Suprapubic skin (tissue), 4 donors: ENCODE measurements at regions not wholly inside any gene's neighbourhood (a gene's known extent, or its start where the extent isn't known, plus 50 kb on each side); places are given as distances from the start of the nearest gene placed in this dataset.

ENCODE experiments used
- DNase-seq, 2 donors: peaks; one replicate each; pipeline ENCODE4 v3.0.0-alpha.2; 2019; ENCODE audit warnings: low spot score in 2 of 2
- H3K27ac ChIP-seq: fragments of 200-600 bp; sonication (generic); one replicate; pipeline ENCODE4 v1.5.1; 2019
- H3K27me3 ChIP-seq: fragments of 200-600 bp; sonication (generic); one replicate; pipeline ENCODE4 v1.5.1; 2019
- H3K36me3 ChIP-seq: fragments of 200-600 bp; sonication (generic); one replicate; pipeline ENCODE4 v1.5.1; 2019
- H3K4me1 ChIP-seq: fragments of 200-600 bp; sonication (generic); one replicate; pipeline ENCODE4 v1.5.1; 2019
- H3K4me3 ChIP-seq: fragments of 200-600 bp; sonication (generic); one replicate; pipeline ENCODE4 v1.5.1; 2019; ENCODE audit warnings: mild to moderate bottlenecking
- H3K9me3 ChIP-seq: fragments of 200-600 bp; sonication (generic); one replicate; pipeline ENCODE4 v1.5.1; 2019
- CTCF ChIP-seq, 2 donors: fragments of 200-600 bp in 1 of 2; fragments of 450-650 bp in 1 of 2; sonication (generic) in 1 of 2; IDR thresholded peaks; one replicate each; pipeline ENCODE4 v1.5.1; 2016 to 2019; ENCODE audit warnings: antibody characterized with exemption in 2 of 2, mild to moderate bottlenecking in 1 of 2, moderate library complexity in 1 of 2
- EP300 ChIP-seq: sonication (generic); formaldehyde crosslinking; IDR thresholded peaks from one replicate; pipeline ENCODE4 v1.6.1; 2017; ENCODE audit warnings: antibody characterized with exemption
- POLR2A ChIP-seq, 2 donors: fragments of 450-650 bp; IDR thresholded peaks; one replicate each; pipeline ENCODE4 v1.6.1; 2017; ENCODE audit warnings: antibody characterized with exemption in 2 of 2, mild to moderate bottlenecking in 2 of 2, moderate library complexity in 2 of 2
- POLR2AphosphoS5 ChIP-seq, 3 donors: sonication (generic); formaldehyde crosslinking; IDR thresholded peaks; one replicate each; pipeline ENCODE4 v1.6.1; 2017; ENCODE audit warnings: antibody characterized with exemption in 3 of 3
- WGBS: methylation state at CpG from one replicate; pipeline ENCODE4 v1.1.5; 2018; 5-methylcytosine and 5-hydroxymethylcytosine counted together

- H3K4me3 ChIP-seq: no peak overlapping the region
- H3K27ac ChIP-seq: no peak overlapping the region
- no peaks in the 10 kb centered on the region for H3K36me3 ChIP-seq
- no peaks in the 10 kb centered on the region for H3K27me3 ChIP-seq
- 80% methylated on average over 2 of the region's 2 CpGs for WGBS
- H3K4me1 ChIP-seq: no peaks in the 10 kb centered on the region
- DNase-seq: no peak
- TF ChIP-seq CTCF (IDR thresholded peaks at IDR 0.05): no peak
- no peak for TF ChIP-seq EP300
- TF ChIP-seq POLR2AphosphoS5 (IDR thresholded peaks at IDR 0.05): no peak
- no peak for TF ChIP-seq POLR2A (IDR thresholded peaks at IDR 0.05)
- no peaks in the 10 kb centered on the region for H3K9me3 ChIP-seq
Observed at GRCh38 chr2:180614776-180615175, 365.6 kb upstream of the UBE2E3 start.

- Histone ChIP-seq H3K27me3 (no peaks in the 10 kb centered on the region), H3K4me1 (no peaks in the 10 kb centered on the region), H3K36me3 (no peaks in the 10 kb centered on the region), H3K27ac (no peak overlapping the region), H3K4me3 (no peak overlapping the region), H3K9me3 (no peaks in the 10 kb centered on the region)
- no peak for TF ChIP-seq POLR2A (IDR thresholded peaks at IDR 0.05)
- no peak for TF ChIP-seq EP300
- TF ChIP-seq CTCF (IDR thresholded peaks at IDR 0.05): no peak
- no peak for TF ChIP-seq POLR2AphosphoS5 (IDR thresholded peaks at IDR 0.05)
- no peak for DNase-seq
- 55% methylated on average over 3 of the region's 3 CpGs for WGBS
Observed at GRCh38 chr2:180609626-180610340, 370.6 kb upstream of the UBE2E3 start.

DNA sequence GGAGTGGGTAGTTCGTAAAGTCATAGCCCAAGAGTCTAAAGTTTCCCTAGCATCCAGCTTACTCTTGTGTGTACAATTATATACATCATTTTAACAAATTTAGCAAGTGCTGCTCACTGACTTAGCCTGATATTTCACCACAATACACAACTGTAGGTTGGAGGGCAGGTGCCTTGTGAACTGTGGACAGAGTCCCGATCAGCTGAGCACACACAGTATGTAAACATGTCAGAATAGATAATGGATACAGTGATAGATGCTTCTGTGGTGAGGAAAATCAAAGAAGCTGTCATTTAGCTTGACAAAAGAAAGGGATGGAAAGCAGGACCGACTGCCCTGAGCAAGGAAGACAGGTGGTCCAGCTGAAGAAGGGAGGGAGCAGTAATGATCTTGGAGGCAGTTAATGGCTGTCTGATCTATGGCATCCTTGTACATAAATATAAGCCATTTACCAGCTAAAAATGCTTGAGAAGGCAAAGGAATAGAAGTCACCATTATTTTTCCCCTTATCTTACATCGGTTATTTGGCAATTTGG lies 372.8 kb upstream of the UBE2E3 start:
- H3K4me3 ChIP-seq: no peak overlapping the region
- no peaks in the 10 kb centered on the region for H3K27me3 ChIP-seq
- WGBS: 69% methylated on average over 4 of the region's 4 CpGs
- H3K9me3 ChIP-seq: no peaks in the 10 kb centered on the region
- DNase-seq: no peak
- no peaks in the 10 kb centered on the region for H3K36me3 ChIP-seq
- H3K27ac ChIP-seq: no peak overlapping the region
- H3K4me1 ChIP-seq: no peaks in the 10 kb centered on the region
- TF ChIP-seq EP300 (no peak), POLR2A (IDR thresholded peaks at IDR 0.05) (no peak), POLR2AphosphoS5 (IDR thresholded peaks at IDR 0.05) (no peak), CTCF (IDR thresholded peaks at IDR 0.05) (no peak)

DNA sequence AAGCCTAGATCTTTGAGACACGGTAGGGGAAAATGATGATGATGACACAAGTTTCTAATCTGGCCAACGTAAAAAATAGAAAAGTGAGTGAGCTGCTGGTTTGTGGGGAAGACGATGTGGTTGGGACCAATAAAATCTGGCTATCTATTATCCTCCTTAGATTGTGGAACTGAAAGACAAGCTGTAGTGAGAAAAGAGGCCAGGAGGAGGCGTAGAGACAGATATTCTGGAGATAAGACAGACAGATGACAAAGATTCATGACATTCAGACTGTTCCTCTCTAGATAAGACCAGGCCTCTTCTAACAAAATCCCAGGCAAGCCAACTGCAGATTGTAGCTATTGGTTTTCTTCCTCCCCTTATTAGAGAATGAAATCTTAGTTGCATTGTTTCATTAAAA lies 376.3 kb upstream of the UBE2E3 start:
- Histone ChIP-seq H3K27me3 (no peaks in the 10 kb centered on the region), H3K9me3 (no peaks in the 10 kb centered on the region), H3K4me1 (no peaks in the 10 kb centered on the region), H3K36me3 (no peaks in the 10 kb centered on the region), H3K4me3 (no peak overlapping the region), H3K27ac (no peak overlapping the region)
- WGBS: 53% methylated on average over 4 of the region's 4 CpGs
- TF ChIP-seq EP300 (no peak), POLR2AphosphoS5 (IDR thresholded peaks at IDR 0.05) (no peak), CTCF (IDR thresholded peaks at IDR 0.05) (no peak), POLR2A (IDR thresholded peaks at IDR 0.05) (no peak)
- DNase-seq: no peak

DNA sequence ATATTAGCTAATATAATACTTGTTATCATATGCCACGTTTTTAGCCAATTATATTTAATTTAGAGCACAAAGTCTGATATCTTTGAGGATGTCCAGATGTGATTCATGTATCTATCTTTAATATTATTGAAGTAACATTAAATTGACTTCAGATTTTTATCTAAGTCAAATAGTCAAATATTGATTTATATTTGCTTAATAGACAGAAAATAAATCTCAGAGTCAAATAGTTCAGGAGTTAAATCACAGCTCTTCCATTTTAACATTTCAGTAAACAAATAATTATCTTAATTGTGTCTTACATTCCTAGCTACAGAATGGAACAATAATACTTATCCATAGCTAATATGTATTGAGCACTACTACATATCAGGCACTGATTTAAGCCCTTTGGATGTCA lies 379.4 kb upstream of the UBE2E3 start:
- 63% methylated on average over 1 of the region's 1 CpG for WGBS
- no peak for TF ChIP-seq EP300
- TF ChIP-seq CTCF (IDR thresholded peaks at IDR 0.05): no peak
- no peak for TF ChIP-seq POLR2A (IDR thresholded peaks at IDR 0.05)
- no peak for TF ChIP-seq POLR2AphosphoS5 (IDR thresholded peaks at IDR 0.05)

More for the DNA sequence above, 379.4 kb upstream of the UBE2E3 start:
- Histone ChIP-seq H3K4me1 (no peaks in the 10 kb centered on the region), H3K9me3 (no peaks in the 10 kb centered on the region), H3K27ac (no peak overlapping the region), H3K27me3 (no peaks in the 10 kb centered on the region), H3K36me3 (no peaks in the 10 kb centered on the region), H3K4me3 (no peak overlapping the region)
- no peak for DNase-seq
